OCI-LY7 (cell line): ENCODE measurements at regions not wholly inside any gene's neighbourhood (a gene's known extent, or its start where the extent isn't known, plus 50 kb on each side); places are given as distances from the start of the nearest gene placed in this dataset.

ENCODE experiments used
- BruUV-seq: library from RNA; stranded (reverse); fragments of 400-500 nt; replicated peaks from 2 replicates; lab custom pipeline; 2021; lab: Mats Ljungman, UMichigan
- CTCF ChIA-PET: fragments of 300-600 bp; sonication (Branson Sonifier 250); formaldehyde crosslinking; loops from one replicate; lab custom pipeline; 2022; ENCODE audit warnings: antibody characterized with exemption; ENCODE audit not compliant: unreplicated experiment; lab: Charles Lee
- POLR2A ChIA-PET: fragments of 300-600 bp; sonication (Branson Sonifier 250); formaldehyde crosslinking; loops from one replicate; lab custom pipeline; 2022; ENCODE audit warnings: antibody characterized with exemption; lab: Charles Lee
- DNase-seq: peaks from one replicate; pipeline ENCODE4 v3.0.0-alpha.2; 2015; ENCODE audit warnings: low spot score
- H2AFZ ChIP-seq: fragments of 200-600 bp; sonication (generic), shearing (Covaris generic); 2 replicates; pipeline ENCODE4 v1.6.1; 2014; ENCODE audit warnings: mild to moderate bottlenecking, antibody characterized with exemption, low read length, moderate library complexity
- H3K27ac ChIP-seq: fragments of 200-600 bp; sonication (generic); 2 replicates; pipeline ENCODE4 v1.5.1; 2014; ENCODE audit warnings: mixed run types, low read depth, mild to moderate bottlenecking, moderate library complexity, low read length, inconsistent platforms; ENCODE audit not compliant: poor library complexity, severe bottlenecking
- H3K36me3 ChIP-seq: fragments of 200-600 bp; sonication (generic); 2 replicates; pipeline ENCODE4 v1.6.1; 2014; ENCODE audit warnings: mild to moderate bottlenecking, antibody characterized with exemption, low read length, moderate library complexity, mixed read lengths; ENCODE audit not compliant: insufficient read depth
- H3K4me1 ChIP-seq: fragments of 200-600 bp; sonication (generic); 2 replicates; pipeline ENCODE4 v1.5.1; 2014; ENCODE audit warnings: mild to moderate bottlenecking, low read length; ENCODE audit not compliant: insufficient read depth, poor library complexity, severe bottlenecking
- H3K4me2 ChIP-seq: fragments of 200-600 bp; sonication (generic); 2 replicates; pipeline ENCODE4 v1.6.1; 2014; ENCODE audit warnings: mild to moderate bottlenecking, low read length
- H3K4me3 ChIP-seq: fragments of 200-600 bp; sonication (generic); 2 replicates; pipeline ENCODE4 v1.5.1; 2014; ENCODE audit warnings: mild to moderate bottlenecking, low read depth, low read length; ENCODE audit not compliant: poor library complexity, severe bottlenecking
- H3K79me2 ChIP-seq: fragments of 200-600 bp; sonication (generic); 2 replicates; pipeline ENCODE4 v1.6.1; 2016; ENCODE audit warnings: low read depth, mild to moderate bottlenecking, low read length, moderate library complexity, mixed read lengths; ENCODE audit not compliant: insufficient read depth
- H3K9me2 ChIP-seq: fragments of 200-600 bp; sonication (generic); 2 replicates; pipeline ENCODE4 v1.6.1; 2016; ENCODE audit warnings: mild to moderate bottlenecking, low read length, mixed read lengths; ENCODE audit not compliant: insufficient read depth
- H3K9me3 ChIP-seq: fragments of 200-600 bp; sonication (generic); 2 replicates; pipeline ENCODE4 v1.6.1; 2014; ENCODE audit warnings: mild to moderate bottlenecking, mixed run types, low read length, mixed read lengths
- H4K20me1 ChIP-seq: fragments of 200-600 bp; sonication (generic); 2 replicates; pipeline ENCODE4 v1.6.1; 2014; ENCODE audit warnings: mild to moderate bottlenecking, antibody characterized with exemption, low read length, moderate library complexity, mixed read lengths; ENCODE audit not compliant: insufficient read depth
- EZH2phosphoT487 ChIP-seq: fragments of 200-600 bp; sonication (generic); IDR thresholded peaks from 2 replicates; pipeline ENCODE4 v1.6.1; 2018; ENCODE audit warnings: low read depth, borderline replicate concordance, mild to moderate bottlenecking, mixed run types, antibody characterized with exemption, low read length, moderate library complexity, mixed read lengths
- intact Hi-C: fragments of 100-400 bp; cut with micrococcal nuclease; formaldehyde crosslinking; loops from one replicate; pipeline ENCODE4 v1.10.0; 2022; ENCODE audit not compliant: unreplicated experiment
- TF ChIP-seq, protein P1 (sequence below): fragments of 200-600 bp; sonication (generic); conservative IDR thresholded peaks from 2 replicates; pipeline ENCODE4 v1.5.1; 2014; ENCODE audit warnings: mild to moderate bottlenecking, antibody characterized with exemption, low read length, moderate library complexity, mixed read lengths

DNA sequence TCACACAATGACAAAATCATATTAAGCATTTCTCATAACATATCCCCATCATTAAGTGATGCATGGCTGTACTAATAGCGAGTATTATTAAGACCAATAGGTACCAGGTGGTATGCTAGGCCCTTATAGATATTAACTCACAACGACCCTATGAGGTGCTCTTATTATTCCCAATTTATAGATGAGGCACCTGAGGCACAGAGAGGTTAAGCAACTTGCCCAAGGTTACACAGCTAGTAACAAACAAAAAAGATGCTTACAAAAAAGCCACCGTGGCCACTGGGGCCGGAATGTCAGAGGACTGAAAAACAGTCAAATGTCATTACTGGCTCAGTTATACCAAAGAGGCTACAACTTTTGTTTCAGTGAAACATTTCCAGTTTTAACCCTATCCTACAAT is 96.0 kb downstream of the OR13A1 start:
- TF ChIP-seq EZH2phosphoT487 = no peak
- TF ChIP-seq, protein P1, sequence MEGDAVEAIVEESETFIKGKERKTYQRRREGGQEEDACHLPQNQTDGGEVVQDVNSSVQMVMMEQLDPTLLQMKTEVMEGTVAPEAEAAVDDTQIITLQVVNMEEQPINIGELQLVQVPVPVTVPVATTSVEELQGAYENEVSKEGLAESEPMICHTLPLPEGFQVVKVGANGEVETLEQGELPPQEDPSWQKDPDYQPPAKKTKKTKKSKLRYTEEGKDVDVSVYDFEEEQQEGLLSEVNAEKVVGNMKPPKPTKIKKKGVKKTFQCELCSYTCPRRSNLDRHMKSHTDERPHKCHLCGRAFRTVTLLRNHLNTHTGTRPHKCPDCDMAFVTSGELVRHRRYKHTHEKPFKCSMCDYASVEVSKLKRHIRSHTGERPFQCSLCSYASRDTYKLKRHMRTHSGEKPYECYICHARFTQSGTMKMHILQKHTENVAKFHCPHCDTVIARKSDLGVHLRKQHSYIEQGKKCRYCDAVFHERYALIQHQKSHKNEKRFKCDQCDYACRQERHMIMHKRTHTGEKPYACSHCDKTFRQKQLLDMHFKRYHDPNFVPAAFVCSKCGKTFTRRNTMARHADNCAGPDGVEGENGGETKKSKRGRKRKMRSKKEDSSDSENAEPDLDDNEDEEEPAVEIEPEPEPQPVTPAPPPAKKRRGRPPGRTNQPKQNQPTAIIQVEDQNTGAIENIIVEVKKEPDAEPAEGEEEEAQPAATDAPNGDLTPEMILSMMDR = no peak
- no TSS peak for BruUV-seq
- POLR2A ChIA-PET = no interaction called here
- DNase-seq = no peak
- no peaks in the 10 kb centered on the region for H3K79me2 ChIP-seq
- H3K4me1 ChIP-seq = no peaks in the 10 kb centered on the region
- H3K4me2 ChIP-seq = no peak overlapping the region
- H3K27ac ChIP-seq = no peak overlapping the region
- H3K9me3 ChIP-seq = no peaks in the 10 kb centered on the region
- no peaks in the 10 kb centered on the region for H3K36me3 ChIP-seq
- CTCF ChIA-PET = no interaction called here
- intact Hi-C loops = no loop called here
- H2AFZ ChIP-seq = no peak overlapping the region
- no peak overlapping the region for H3K4me3 ChIP-seq
- no peaks in the 10 kb centered on the region for H4K20me1 ChIP-seq
- no peaks in the 10 kb centered on the region for H3K9me2 ChIP-seq

DNA sequence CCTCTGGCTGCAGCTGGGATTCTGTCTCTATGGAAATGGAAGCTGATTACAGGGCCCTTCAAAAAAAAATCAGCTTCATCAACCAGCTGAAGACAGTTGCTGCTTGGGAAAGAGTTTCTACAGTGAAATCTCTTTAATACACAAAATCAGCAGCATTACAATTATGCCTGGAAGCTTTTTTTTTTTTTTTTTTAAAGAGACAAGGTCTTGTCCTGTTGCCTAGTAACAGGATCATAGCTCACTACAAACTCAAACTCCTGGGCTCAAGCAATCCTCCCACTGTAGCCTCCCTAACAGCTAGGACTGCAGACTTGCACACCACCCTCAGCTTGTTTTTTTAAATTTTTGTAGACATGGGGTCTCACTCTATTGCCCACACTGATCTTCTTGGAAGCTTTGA is 94.5 kb downstream of the OR13A1 start:
- Histone ChIP-seq H3K4me2 (no peak overlapping the region), H3K4me1 (no peaks in the 10 kb centered on the region), H3K9me2 (no peaks in the 10 kb centered on the region), H4K20me1 (no peaks in the 10 kb centered on the region), H2AFZ (no peak overlapping the region), H3K36me3 (no peaks in the 10 kb centered on the region), H3K79me2 (no peaks in the 10 kb centered on the region), H3K4me3 (no peak overlapping the region), H3K27ac (no peak overlapping the region), H3K9me3 (no peaks in the 10 kb centered on the region)
- TF ChIP-seq, protein P1 = no peak
- TF ChIP-seq EZH2phosphoT487 = no peak
- no TSS peak for BruUV-seq
- CTCF ChIA-PET = no interaction called here
- no peak for DNase-seq
- intact Hi-C loops = no loop called here
- POLR2A ChIA-PET = interaction anchor here (0.6 to 1.4 kb wide), 5 partner anchors 9 to 337 kb away, joined by 3 to 6 read pairs (median 3); no protein-coding TSS in a partner anchor

DNA sequence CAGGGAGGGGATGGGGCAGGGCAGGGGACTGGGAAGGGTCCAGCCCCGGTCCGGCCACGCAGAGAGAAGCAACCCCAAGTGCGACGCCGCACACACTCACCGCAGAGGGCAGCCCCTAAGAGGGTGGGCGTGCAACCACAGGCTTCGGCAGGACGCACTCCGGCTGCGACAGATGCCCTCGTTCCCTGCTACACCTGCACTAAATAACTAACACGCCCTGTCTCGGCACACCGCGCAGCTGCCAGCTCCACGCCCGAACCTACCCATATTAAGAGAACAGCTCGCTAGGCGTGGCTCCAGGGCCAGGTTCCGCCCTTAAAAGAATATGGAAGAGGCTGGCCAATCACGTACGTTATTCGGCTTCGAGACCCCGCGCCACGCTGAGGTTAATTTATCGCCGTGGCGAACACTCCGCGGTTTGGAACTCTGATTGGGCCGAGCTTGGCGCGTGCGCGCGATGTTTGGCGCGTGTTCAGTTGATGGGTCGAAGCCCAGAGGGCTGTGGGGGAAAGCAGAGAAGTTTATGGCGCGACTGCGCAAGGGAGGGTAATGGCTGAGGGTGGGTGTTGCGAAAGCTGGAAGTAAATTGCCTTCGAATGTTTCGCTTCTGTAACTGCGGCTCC is 91.1 kb downstream of the OR13A1 start:
- TF ChIP-seq EZH2phosphoT487 = no peak
- TF ChIP-seq, protein P1 = no peak
- Histone ChIP-seq H3K4me2 (no peak overlapping the region), H3K27ac (no peak overlapping the region), H3K36me3 (no peaks in the 10 kb centered on the region), H2AFZ (no peak overlapping the region), H3K79me2 (no peaks in the 10 kb centered on the region), H4K20me1 (no peaks in the 10 kb centered on the region), H3K9me2 (no peaks in the 10 kb centered on the region), H3K9me3 (no peaks in the 10 kb centered on the region), H3K4me3 (no peak overlapping the region), H3K4me1 (no peaks in the 10 kb centered on the region)
- ChIA-PET POLR2A (no interaction called here), CTCF (no interaction called here)
- BruUV-seq = no TSS peak
- no peak for DNase-seq
- intact Hi-C loops = no loop called here
